ENCODE measurements at regions not wholly inside any gene's neighbourhood (a gene's known extent, or its start where the extent isn't known, plus 50 kb on each side); places are given as distances from the start of the nearest gene placed in this dataset.

GRCh38 chr9:79155308-79155707 is 416.5 kb upstream of the TLE4 start:
- DNase-seq (ENCODE audit: low read depth): no peak

DNA sequence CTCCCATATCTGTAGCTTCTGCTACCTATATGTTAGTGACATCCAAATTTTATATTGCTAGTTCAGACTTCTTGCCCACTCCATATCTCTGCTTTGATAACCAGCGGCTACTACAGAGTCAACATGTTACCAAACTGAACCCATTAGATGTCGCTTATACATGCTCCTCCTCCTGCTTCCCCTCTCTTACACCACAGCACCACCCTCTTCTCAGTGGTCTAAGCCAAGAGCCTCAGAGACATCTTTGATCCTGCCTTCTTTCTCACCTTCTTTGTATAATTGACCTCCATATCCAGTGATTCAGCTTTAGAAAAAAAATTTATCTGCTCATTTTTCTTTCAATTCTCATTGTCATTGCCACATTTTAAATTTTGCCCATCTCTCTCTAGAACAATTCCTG is 408.2 kb upstream of the TLE4 start:
- no peak for DNase-seq (ENCODE audit: low read depth)

- DNase-seq (ENCODE audit: low read depth): no peak
Measured at GRCh38 chr9:79164406-79164805, 407.4 kb upstream of the TLE4 start.

DNA sequence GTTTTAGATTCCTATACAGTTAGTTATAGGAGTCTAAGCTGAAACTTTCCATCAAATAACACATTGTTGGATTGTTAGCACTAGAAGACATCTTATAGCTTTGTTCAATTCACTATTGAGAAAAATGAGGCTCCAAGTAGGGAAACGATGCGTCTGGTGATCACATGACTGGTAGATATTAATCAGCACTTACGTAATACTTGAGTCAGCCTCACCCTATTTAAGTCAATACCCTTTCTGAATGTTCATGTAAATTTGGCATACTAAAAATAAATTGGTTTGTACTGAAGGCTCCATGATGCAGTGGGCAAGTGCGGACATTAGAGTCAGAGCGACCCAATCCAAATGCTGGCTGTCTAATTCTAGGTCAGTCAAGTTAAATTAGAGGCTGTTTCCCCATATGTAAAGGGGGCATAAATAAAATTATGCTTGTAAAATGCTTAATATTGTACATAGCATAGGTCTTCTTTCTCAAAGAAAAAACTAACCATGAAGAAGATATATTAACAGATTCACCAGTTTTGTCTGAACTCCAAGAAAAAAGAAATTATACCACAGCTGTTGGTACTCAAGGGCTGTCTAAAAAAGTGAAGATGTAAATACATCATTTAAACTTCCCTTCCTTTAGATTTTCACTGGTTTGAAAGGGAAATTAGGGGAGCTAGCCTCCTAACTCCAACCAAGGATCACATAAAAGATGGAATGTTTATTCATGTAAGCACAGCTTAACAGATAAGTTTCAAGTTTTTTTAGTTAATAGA is 406.6 kb upstream of the TLE4 start:
- no peak for DNase-seq (ENCODE audit: low read depth)

- no peak for DNase-seq (ENCODE audit: low read depth)
Measured at GRCh38 chr9:79166005-79166404, 405.8 kb upstream of the TLE4 start.

DNA sequence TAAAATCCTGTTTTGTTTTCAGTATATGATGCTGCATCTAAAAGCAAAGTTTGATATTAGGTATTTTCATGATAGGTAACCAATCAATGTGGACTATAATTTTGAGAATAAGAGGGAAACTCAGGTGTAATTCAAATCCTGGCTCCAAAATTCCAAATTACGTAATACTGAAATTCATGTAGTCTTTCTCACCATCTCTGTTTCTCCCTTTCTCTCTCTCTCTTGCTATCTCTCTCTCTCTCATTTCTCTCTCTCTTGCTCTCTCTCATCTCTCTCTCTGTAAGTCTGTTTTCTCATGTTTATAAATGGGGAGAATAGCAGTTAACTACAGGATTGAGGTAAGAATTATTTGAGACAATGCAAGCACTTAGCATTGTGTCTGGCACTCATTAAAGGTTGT is 401.1 kb upstream of the TLE4 start:
- DNase-seq (ENCODE audit: low read depth): no peak

DNA sequence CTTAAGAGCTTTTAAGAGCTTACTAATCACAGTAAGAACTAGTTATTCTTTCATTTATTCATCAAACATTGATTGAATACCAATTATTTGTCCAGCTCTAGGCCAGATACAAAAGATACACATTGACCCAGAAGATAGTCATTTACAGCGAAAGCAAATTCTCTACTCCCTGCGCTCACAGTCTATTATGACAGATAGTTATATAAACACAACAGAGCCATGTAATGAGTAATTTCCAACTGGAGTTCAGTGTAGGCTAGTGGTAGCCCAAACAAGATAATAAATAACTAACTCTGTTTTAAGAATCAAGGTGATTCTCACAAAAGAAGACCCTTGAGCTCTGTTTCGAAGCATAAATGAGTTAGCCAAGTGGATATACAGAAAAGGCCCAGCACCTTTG is 397.8 kb upstream of the TLE4 start:
- no peak for DNase-seq (ENCODE audit: low read depth)

DNA sequence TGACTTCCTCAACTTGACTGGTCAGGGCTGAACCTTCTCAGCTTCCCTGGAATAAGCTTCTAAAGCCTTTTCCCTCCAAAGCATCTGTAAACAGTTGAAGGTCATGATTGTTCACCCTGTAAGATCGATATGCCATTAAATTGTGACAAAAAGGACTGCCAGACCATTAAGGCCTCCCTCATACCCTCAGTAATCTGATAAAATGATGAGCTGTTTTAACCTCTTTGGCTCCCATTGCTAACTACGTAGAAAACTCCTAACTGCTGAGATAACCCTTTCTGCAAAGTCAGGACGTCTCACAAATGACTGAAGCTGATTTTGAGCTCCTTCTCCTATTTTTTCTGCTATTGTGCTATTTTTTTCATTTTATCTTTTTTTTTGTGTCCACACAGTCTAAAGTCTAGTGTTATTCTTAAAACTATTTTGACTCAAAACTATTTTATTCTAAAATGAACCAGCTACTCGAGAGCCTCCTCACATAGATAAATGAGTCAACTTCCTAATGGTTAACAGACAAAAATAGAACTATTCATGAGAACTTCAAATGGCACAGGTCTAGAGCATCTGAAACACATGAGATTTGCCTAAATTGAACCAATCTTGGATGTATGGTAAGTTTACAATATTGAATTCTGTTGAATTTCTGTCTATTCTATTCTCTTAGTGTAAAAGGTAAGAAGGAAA is 395.6 kb upstream of the TLE4 start:
- DNase-seq (ENCODE audit: low read depth): no peak

- DNase-seq (ENCODE audit: low read depth): no peak
Measured at GRCh38 chr9:79184831-79185230, 386.9 kb upstream of the TLE4 start.

GRCh38 chr9:79185866-79186265 is 385.9 kb upstream of the TLE4 start:
- no peak for DNase-seq (ENCODE audit: low read depth)

DNA sequence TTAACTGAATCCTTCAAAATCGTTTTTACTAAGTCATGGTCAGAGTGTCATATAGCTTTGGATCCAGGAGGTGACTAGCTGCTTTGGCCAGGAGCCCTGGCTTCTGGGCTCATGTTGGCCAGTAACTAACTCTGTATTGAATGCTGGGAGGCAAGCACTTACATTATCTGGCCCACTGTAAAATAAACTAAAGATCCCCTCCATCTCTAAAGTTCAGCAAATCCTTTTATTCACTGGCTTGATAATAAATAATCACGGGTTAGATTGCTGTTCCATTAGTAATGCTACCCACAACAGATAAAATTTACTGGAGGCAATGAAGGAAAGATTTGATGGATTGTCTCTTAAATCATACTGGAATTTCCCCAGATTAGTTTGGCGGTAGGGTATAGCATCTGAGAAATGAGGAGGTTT is 382.2 kb upstream of the TLE4 start:
- DNase-seq (ENCODE audit: low read depth): no peak

GRCh38 chr9:79193001-79193400 is 378.8 kb upstream of the TLE4 start:
- no peak for DNase-seq (ENCODE audit: low read depth)

- DNase-seq (ENCODE audit: low read depth): no peak
Measured at GRCh38 chr9:79193501-79194223, 378.1 kb upstream of the TLE4 start.

DNA sequence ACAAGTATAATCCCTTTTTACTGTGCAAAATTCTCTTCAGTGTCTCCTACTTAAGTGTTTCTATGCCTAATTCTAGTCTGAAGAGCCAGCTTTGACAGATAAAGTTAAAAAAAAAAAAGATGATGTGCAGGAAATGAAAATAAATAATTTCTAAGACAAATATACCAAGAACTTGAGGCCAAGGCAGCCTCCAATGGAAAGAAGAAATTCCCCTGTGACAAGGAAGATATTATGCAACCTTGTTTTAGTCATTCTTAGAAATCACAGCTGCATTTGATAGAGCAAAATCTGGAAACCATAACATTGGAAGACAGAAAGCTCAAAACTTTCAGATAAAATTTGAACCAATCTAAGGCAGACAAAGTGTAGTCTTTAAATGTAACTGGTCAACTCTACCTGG is 375.9 kb upstream of the TLE4 start:
- no peak for DNase-seq (ENCODE audit: low read depth)

- no peak for DNase-seq (ENCODE audit: low read depth)
Measured at GRCh38 chr9:79196606-79197005, 375.2 kb upstream of the TLE4 start.

DNA sequence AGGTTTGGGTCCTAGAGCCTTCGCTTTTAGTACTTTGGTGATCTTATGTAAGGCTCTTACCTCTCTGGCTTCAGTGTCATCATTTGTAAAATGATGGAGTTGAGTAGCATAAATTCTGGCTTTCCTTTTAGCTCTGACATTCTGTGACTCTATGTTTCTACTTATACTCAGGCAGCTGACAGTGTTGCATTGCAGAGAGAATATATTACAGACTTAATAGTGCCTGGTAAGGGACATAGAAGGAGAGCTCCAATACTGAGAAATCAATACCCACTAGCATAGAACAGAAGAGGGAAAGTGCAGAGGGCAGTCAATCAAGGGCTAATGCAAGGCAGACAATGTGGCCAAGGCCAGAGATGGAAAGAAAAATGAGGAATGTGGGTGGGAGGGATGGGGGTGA is 371.4 kb upstream of the TLE4 start:
- DNase-seq (ENCODE audit: low read depth): no peak

- no peak for DNase-seq (ENCODE audit: low read depth)
Measured at GRCh38 chr9:79201636-79202035, 370.1 kb upstream of the TLE4 start.

DNA sequence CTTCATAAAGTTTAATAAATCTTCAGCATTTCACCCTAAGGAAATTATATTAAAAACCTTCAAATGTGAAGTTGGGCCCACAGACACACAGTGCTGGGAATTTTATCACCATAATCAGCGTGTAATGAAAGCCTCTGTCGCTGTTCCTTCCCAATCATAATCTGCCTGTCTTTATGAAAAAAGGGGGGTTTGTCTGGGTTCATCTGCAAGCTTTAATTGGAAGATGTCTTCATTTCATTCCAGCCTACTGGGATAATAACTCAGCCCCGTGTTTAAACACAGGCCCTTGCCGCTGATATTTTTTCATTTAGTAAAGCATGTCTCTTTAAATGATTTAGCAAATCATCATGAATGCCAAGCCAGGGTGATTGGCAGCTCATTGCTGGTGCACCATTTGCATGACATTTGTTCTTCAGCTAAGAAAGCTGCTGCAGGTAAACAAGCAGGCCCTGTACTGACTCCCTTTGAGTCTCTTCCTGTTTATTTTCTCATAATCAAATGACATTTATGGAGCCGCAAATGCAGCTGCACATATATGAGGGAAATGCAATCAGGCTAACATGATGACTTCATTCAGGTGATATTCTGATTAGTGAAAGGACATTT is 362.9 kb upstream of the TLE4 start:
- DNase-seq (ENCODE audit: low read depth): no peak

DNA sequence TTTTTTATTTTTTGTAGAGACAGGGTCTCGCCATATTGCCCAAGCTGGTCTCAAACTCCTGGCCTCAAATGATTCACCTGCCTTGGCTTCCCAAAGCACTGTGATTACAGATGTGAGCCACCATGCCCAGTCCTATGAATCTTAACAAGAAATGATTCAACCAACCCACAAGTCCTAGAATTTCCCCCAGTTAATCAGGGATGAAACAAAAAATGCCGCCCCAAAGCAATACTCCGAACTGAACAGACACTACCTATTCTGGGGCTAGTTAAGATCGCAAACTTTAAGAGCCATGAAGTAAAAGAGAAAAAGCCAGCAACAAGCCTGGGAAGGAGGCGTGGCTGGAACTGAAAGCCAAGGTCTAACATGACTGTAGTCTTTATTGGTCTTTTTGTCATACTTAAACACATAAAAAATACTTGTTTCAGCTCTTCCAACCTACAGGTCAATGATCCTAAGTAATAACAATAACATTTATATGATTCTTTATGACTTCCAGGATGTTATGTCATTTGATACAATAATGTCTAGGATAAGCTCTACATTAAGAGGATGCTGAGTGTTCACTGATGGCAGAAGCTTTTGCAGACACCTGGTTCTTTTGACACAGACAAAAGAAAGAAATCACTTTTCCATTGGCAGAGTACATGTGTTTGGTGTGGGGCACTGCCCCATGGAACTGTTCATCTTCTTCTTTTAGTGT is 361.1 kb upstream of the TLE4 start:
- DNase-seq (ENCODE audit: low read depth): no peak

DNA sequence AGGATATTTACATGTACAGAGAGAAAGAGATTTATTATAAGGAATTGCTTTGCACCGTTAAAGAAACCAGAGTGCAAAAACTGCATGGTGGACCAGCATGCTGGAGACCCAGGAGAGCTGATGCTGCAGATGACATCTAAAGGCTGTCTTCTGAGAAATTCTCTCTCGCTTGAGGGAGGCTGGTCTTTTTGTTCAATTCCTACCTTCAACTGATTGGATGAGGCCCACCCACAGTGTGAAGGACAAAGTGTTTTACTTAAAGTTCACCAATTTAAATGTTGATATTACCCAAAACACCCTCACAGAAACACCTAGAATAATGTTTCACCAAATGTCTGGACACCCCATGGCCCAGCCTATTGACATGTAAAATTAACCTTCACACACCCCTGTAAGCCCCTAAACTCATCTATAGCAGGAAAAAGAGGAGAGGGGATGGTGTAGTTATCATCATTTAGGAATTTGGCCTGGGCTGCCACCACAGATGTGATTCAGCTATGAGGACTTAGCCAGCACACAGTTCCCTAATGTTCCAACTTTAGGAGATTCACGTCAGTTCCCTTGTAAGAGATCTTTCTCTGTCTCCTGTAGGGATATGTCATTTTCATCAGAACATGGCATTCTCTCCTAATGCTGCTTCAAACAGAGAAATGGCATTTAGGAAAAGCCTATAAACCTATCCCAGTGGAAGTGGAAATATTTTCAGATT is 358.2 kb upstream of the TLE4 start:
- no peak for DNase-seq (ENCODE audit: low read depth)

- DNase-seq (ENCODE audit: low read depth): no peak
Measured at GRCh38 chr9:79215821-79216220, 355.9 kb upstream of the TLE4 start.

DNA sequence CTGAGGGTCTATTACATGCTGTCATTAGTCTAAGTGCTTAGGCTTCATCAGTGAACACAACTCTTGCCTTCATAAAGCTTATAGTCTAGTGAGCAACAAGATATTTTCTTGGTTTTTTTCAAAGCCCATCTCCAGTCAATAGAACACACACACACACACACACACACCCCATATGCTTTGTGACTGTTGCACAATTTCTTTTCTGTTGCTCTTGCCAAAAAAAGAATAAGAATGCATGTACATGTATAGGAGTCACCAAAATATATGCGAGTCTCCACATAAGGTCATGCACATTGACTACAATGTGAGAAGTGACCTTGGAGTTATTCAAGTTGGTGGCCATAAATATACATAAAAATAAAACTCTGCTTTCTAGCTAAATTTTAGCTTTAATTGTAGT is 351.5 kb upstream of the TLE4 start:
- DNase-seq (ENCODE audit: low read depth): no peak

All from stimulated activated CD8-positive, alpha-beta memory T cell treated with anti-CD3 and anti-CD28 coated beads, Interleukin-15, amount 100 ng/mL, for 24 hours (primary cell).